Loucy (cell line): ENCODE measurements at regions not wholly inside any gene's neighbourhood (a gene's known extent, or its start where the extent isn't known, plus 50 kb on each side); places are given as distances from the start of the nearest gene placed in this dataset.

Experiments
- H2AFZ ChIP-seq: fragments of 200-600 bp; sonication (generic); 2 replicates; pipeline ENCODE4 v1.6.0; 2016; ENCODE audit warnings: antibody characterized with exemption, mild to moderate bottlenecking, low read length, moderate library complexity
- H3F3A ChIP-seq: fragments of 200-600 bp; 2 replicates; pipeline ENCODE4 v1.6.0; 2016; ENCODE audit warnings: antibody characterized with exemption, low read depth, mild to moderate bottlenecking
- H3K27me3 ChIP-seq: fragments of 200-600 bp; sonication (generic); 2 replicates; pipeline ENCODE4 v1.6.1; 2014; ENCODE audit warnings: low read length, mild to moderate bottlenecking; ENCODE audit not compliant: insufficient read depth, poor library complexity, severe bottlenecking
- H3K36me3 ChIP-seq: fragments of 200-600 bp; sonication (generic); 2 replicates; pipeline ENCODE4 v1.6.1; 2016; ENCODE audit warnings: low read length; ENCODE audit not compliant: insufficient read depth
- H3K4me1 ChIP-seq: fragments of 200-600 bp; sonication (generic); 2 replicates; pipeline ENCODE4 v1.5.1; 2014; ENCODE audit warnings: low read length, mild to moderate bottlenecking; ENCODE audit not compliant: insufficient read depth, poor library complexity, severe bottlenecking
- H3K4me2 ChIP-seq: fragments of 200-600 bp; sonication (generic); 2 replicates; pipeline ENCODE4 v1.6.0; 2014; ENCODE audit warnings: antibody characterized with exemption, low read length, low read depth, mild to moderate bottlenecking; ENCODE audit not compliant: poor library complexity, severe bottlenecking
- H3K4me3 ChIP-seq: fragments of 200-600 bp; sonication (generic); 2 replicates; pipeline ENCODE4 v1.5.1; 2014; ENCODE audit warnings: low read length, mild to moderate bottlenecking, mixed read lengths; ENCODE audit not compliant: poor library complexity, severe bottlenecking
- H3K79me2 ChIP-seq: fragments of 200-600 bp; sonication (generic); 2 replicates; pipeline ENCODE4 v1.6.1; 2014; ENCODE audit warnings: low read length; ENCODE audit not compliant: insufficient read depth
- H3K9ac ChIP-seq: fragments of 200-600 bp; sonication (generic); 2 replicates; pipeline ENCODE4 v1.6.0; 2014; ENCODE audit warnings: mild to moderate bottlenecking, low read depth, low read length, moderate library complexity; ENCODE audit not compliant: poor library complexity, severe bottlenecking
- H3K9me2 ChIP-seq: fragments of 200-600 bp; sonication (generic); replicated peaks from 2 replicates; pipeline ENCODE4 v1.6.1; 2016; ENCODE audit warnings: low read depth, low read length, mixed read lengths
- H3K9me3 ChIP-seq: fragments of 200-600 bp; sonication (generic); 2 replicates; pipeline ENCODE4 v1.6.1; 2014; ENCODE audit warnings: mild to moderate bottlenecking, antibody characterized with exemption, low read length, low read depth; ENCODE audit not compliant: insufficient read depth
- H4K20me1 ChIP-seq: fragments of 200-600 bp; sonication (generic); 2 replicates; pipeline ENCODE4 v1.6.0; 2014; ENCODE audit warnings: antibody characterized with exemption, low read length, mild to moderate bottlenecking; ENCODE audit not compliant: insufficient read depth, poor library complexity, severe bottlenecking
- CTCF ChIP-seq: fragments of 200-600 bp; sonication (generic); conservative IDR thresholded peaks from 2 replicates; pipeline ENCODE4 v1.5.1; 2014; ENCODE audit warnings: mild to moderate bottlenecking, antibody characterized with exemption, low read length
- EZH2phosphoT487 ChIP-seq: fragments of 200-600 bp; IDR thresholded peaks from 2 replicates; pipeline ENCODE4 v1.6.1; 2018; ENCODE audit warnings: antibody characterized with exemption, mild to moderate bottlenecking, moderate library complexity, borderline replicate concordance

DNA sequence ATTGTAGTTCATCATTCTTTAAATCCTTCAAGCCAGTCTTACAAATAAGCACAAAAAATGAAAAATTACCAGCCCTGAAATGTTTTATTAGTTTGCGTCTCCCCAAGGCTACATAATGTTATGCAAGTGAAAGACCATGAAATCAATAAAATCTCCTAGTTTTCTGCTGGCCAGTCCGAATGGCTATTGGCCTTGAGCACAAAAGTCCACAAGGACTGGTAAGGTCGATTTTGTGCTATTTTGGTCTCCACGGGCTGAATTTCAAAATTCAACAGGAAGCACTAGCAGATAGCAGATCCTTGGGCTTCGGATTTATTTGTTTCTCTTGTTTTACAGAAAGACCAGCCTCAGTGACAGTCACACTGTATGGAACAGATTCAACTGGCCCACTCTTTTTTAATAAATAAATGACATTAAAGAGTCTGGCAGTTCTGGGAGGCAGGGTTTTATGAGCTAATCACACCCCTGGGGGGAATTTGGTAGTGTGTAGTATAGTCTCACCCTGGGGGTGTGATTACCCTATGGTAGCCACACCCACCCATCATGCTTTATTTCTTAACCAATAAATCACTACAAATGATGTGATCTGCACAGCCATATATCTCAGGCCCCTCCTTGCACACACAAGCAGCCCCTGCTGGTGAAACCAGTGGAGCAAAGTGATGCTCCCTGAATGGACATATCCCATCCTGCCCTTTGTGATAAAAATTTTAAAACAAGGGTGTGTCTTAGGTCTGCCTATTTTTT is 51.1 kb upstream of the TMEM33 start:
- Histone ChIP-seq H3K4me2 (no peak overlapping the region), H3F3A (no peaks in the 10 kb centered on the region), H4K20me1 (no peaks in the 10 kb centered on the region), H2AFZ (no peak overlapping the region), H3K4me1 (no peaks in the 10 kb centered on the region), H3K9me2 (no peaks in the 10 kb centered on the region), H3K36me3 (no peaks in the 10 kb centered on the region), H3K4me3 (no peak overlapping the region), H3K79me2 (no peaks in the 10 kb centered on the region), H3K27me3 (no peaks in the 10 kb centered on the region), H3K9ac (no peak overlapping the region), H3K9me3 (no peaks in the 10 kb centered on the region)
- TF ChIP-seq EZH2phosphoT487 (no peak), CTCF (no peak; the same call in 1 of the 2 replicates)

- H2AFZ ChIP-seq = peak overlapping the region; percentile 33; the same call in 1 of the 2 replicates
- H3K4me2 ChIP-seq = no peak overlapping the region
- no peaks in the 10 kb centered on the region for H3K9me2 ChIP-seq
- no peaks in the 10 kb centered on the region for H3K9me3 ChIP-seq
- peak; percentile 84 for TF ChIP-seq CTCF
- TF ChIP-seq EZH2phosphoT487 = no peak
- no peaks in the 10 kb centered on the region for H3K36me3 ChIP-seq
- H3K79me2 ChIP-seq = no peaks in the 10 kb centered on the region
- no peaks in the 10 kb centered on the region for H3K4me1 ChIP-seq
- H3K4me3 ChIP-seq = no peak overlapping the region
- H3K9ac ChIP-seq = no peak overlapping the region
- H3K27me3 ChIP-seq = no peaks in the 10 kb centered on the region
- no peaks in the 10 kb centered on the region for H4K20me1 ChIP-seq
- H3F3A ChIP-seq = no peaks in the 10 kb centered on the region
These were observed 52.4 kb upstream of the TMEM33 start for GRCh38 chr4:41882625-41883347.

- H3K9me2 ChIP-seq = no peaks in the 10 kb centered on the region
- no peaks in the 10 kb centered on the region for H3K9me3 ChIP-seq
- no peaks in the 10 kb centered on the region for H3K27me3 ChIP-seq
- no peak overlapping the region for H2AFZ ChIP-seq
- H3K4me3 ChIP-seq = no peak overlapping the region
- no peak overlapping the region for H3K4me2 ChIP-seq
- no peaks in the 10 kb centered on the region for H3K36me3 ChIP-seq
- H3K9ac ChIP-seq = no peak overlapping the region
- no peaks in the 10 kb centered on the region for H3K4me1 ChIP-seq
- TF ChIP-seq EZH2phosphoT487 = no peak
- no peak for TF ChIP-seq CTCF
- no peaks in the 10 kb centered on the region for H3K79me2 ChIP-seq
- no peaks in the 10 kb centered on the region for H3F3A ChIP-seq
- H4K20me1 ChIP-seq = no peaks in the 10 kb centered on the region
These were observed 53.1 kb upstream of the TMEM33 start for GRCh38 chr4:41881981-41882624.
